PC-3 (cell line): ENCODE measurements at regions not wholly inside any gene's neighbourhood (a gene's known extent, or its start where the extent isn't known, plus 50 kb on each side); places are given as distances from the start of the nearest gene placed in this dataset.

Source experiments
- CTCF ChIP-seq: fragments of 300-600 bp; sonication (generic); conservative IDR thresholded peaks from 2 replicates; pipeline ENCODE4 v1.5.1; 2017; ENCODE audit warnings: antibody characterized with exemption, low read depth, mild to moderate bottlenecking, low read length
- EZH2 ChIP-seq: fragments of 300-600 bp; sonication (generic); IDR thresholded peaks from one replicate; pipeline ENCODE4 v1.6.1; 2017; ENCODE audit warnings: antibody characterized with exemption, mild to moderate bottlenecking, low read length; ENCODE audit not compliant: unreplicated experiment

- TF ChIP-seq CTCF: no peak
- no peak for TF ChIP-seq EZH2
These were observed 904.5 kb downstream of the C6orf118 start for GRCh38 chr6:164404812-164405488.
